ENCODE measurements at regions not wholly inside any gene's neighbourhood (a gene's known extent, or its start where the extent isn't known, plus 50 kb on each side); places are given as distances from the start of the nearest gene placed in this dataset.
A peak's percentile ranks its signal among the peaks of the same experiment; 100 is the strongest.

- no peak for ATAC-seq
- Histone ChIP-seq H3K4me1 (no peaks in the 10 kb centered on the region), H3K4me3 (no peak overlapping the region), H3K27ac (peak overlapping the region in 1 of 4 donors; percentile 3), H3K27me3 (no peaks in the 10 kb centered on the region), H3K9me3 (no peaks in the 10 kb centered on the region), H3K36me3 (replicated peaks in 1 of 2; ENCODE audit: insufficient read depth in 1 of 2, low read depth in 2 of 2) (no peaks in the 10 kb centered on the region)
- no peak for DNase-seq
- WGBS, 2 donors: 75 to 81% methylated on average over 13 of the region's 13 CpGs
- no peak for TF ChIP-seq POLR2A (IDR thresholded peaks at IDR 0.05)
- TF ChIP-seq, protein P1, sequence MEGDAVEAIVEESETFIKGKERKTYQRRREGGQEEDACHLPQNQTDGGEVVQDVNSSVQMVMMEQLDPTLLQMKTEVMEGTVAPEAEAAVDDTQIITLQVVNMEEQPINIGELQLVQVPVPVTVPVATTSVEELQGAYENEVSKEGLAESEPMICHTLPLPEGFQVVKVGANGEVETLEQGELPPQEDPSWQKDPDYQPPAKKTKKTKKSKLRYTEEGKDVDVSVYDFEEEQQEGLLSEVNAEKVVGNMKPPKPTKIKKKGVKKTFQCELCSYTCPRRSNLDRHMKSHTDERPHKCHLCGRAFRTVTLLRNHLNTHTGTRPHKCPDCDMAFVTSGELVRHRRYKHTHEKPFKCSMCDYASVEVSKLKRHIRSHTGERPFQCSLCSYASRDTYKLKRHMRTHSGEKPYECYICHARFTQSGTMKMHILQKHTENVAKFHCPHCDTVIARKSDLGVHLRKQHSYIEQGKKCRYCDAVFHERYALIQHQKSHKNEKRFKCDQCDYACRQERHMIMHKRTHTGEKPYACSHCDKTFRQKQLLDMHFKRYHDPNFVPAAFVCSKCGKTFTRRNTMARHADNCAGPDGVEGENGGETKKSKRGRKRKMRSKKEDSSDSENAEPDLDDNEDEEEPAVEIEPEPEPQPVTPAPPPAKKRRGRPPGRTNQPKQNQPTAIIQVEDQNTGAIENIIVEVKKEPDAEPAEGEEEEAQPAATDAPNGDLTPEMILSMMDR (IDR thresholded peaks at IDR 0.05): no peak
- intact Hi-C loops (cut with DNase I): no loop called here
Measured at GRCh38 chr5:171577042-171577758, 157.8 kb downstream of the FGF18 start.

DNA sequence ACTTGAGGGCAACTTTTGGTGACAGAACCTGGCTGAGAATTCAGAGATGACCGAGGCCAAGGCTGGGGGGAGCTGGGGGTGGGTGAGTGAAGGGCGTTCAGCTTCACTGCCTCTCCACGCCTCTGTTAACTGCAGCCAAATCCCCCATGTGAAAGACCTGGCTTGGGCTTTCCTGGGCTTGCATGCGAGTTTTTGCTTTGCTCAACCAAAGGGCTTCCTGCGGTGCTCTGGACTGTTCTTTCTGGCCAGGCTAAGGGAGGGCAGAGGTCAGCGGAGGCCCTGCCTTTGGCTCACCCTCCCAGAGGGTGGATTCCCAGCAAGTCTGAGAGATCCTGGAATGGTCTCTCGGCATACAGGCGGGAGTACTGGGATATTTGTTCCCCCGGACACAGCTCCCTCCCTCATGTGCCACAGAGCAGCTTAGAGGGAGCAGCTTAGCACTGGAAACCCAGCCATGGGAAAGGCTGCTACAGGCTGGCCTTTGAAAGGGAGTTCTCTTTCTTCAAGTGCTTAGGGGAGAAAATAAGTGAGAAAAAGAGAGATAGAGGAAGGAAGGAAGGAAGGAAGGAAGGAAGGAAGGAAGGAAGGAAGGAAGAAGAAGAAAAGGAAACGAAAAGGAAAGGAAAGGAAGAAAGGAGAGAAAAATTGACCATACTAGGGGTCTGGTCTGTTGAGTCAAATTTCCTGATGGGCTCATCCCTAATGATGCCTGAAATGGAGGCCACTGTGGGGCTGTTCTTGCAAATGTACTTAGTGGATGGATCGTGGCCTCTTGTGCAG is 158.8 kb downstream of the FGF18 start:
- Histone ChIP-seq H3K27ac (peak overlapping the region in 1 of 4 donors; percentile 24), H3K36me3 (replicated peaks in 1 of 2; ENCODE audit: insufficient read depth in 1 of 2, low read depth in 2 of 2) (no peaks in the 10 kb centered on the region), H3K27me3 (no peaks in the 10 kb centered on the region), H3K4me1 (no peaks in the 10 kb centered on the region), H3K9me3 (no peaks in the 10 kb centered on the region), H3K4me3 (no peak overlapping the region)
- peak in 2 of 4 donors; percentile 28 to 40 for DNase-seq
- 55 to 60% methylated on average over 9 to 10 of the region's 11 CpGs for WGBS, 2 donors
- ATAC-seq: peak; percentile 56
- intact Hi-C loops (cut with DNase I): no loop called here
- no peak for TF ChIP-seq POLR2A (IDR thresholded peaks at IDR 0.05)
- TF ChIP-seq, protein P1 (IDR thresholded peaks at IDR 0.05): no peak

GRCh38 chr5:171578829-171579491 is 159.5 kb downstream of the FGF18 start:
- Histone ChIP-seq H3K27ac (peak overlapping the region in 1 of 4 donors; percentile 24), H3K4me3 (no peak overlapping the region), H3K9me3 (no peaks in the 10 kb centered on the region), H3K27me3 (no peaks in the 10 kb centered on the region), H3K4me1 (no peaks in the 10 kb centered on the region), H3K36me3 (replicated peaks in 1 of 2; ENCODE audit: insufficient read depth in 1 of 2, low read depth in 2 of 2) (no peaks in the 10 kb centered on the region)
- intact Hi-C loops (cut with DNase I): no loop called here
- WGBS, 2 donors: 67 to 74% methylated on average over 12 to 14 of the region's 14 CpGs
- TF ChIP-seq, protein P1 (IDR thresholded peaks at IDR 0.05): no peak
- no peak for TF ChIP-seq POLR2A (IDR thresholded peaks at IDR 0.05)
- ATAC-seq: no peak
- peak; percentile 21 to 38 (median 32) for DNase-seq

GRCh38 chr5:171579976-171580411 is 160.5 kb downstream of the FGF18 start:
- WGBS, 2 donors: 63 to 71% methylated on average over 8 of the region's 8 CpGs
- DNase-seq (no peak), ATAC-seq (no peak)
- Histone ChIP-seq H3K9me3 (no peaks in the 10 kb centered on the region), H3K27me3 (no peaks in the 10 kb centered on the region), H3K4me1 (no peaks in the 10 kb centered on the region), H3K4me3 (no peak overlapping the region), H3K36me3 (replicated peaks in 1 of 2; ENCODE audit: insufficient read depth in 1 of 2, low read depth in 2 of 2) (no peaks in the 10 kb centered on the region), H3K27ac (no peak overlapping the region)
- intact Hi-C loops (cut with DNase I): no loop called here
- TF ChIP-seq POLR2A (IDR thresholded peaks at IDR 0.05): no peak
- TF ChIP-seq, protein P1 (IDR thresholded peaks at IDR 0.05): no peak

Measured in body of pancreas (tissue), 4 donors.